Breast epithelium (tissue), 4 donors: ENCODE measurements at regions not wholly inside any gene's neighbourhood (a gene's known extent, or its start where the extent isn't known, plus 50 kb on each side); places are given as distances from the start of the nearest gene placed in this dataset.

Experiments used
- DNase-seq, 2 donors: peaks; one replicate each; pipeline ENCODE4 v3.0.0-alpha.2; 2019; ENCODE audit warnings: low spot score in 2 of 2
- H3K27ac ChIP-seq, 2 donors: fragments of 200-600 bp; sonication (generic) in 1 of 2; one replicate each; pipeline ENCODE4 v1.5.1; 2016 to 2019; ENCODE audit warnings: mild to moderate bottlenecking in 1 of 2
- H3K27me3 ChIP-seq, 2 donors: fragments of 200-600 bp; sonication (generic) in 1 of 2; one replicate each; pipeline versions ENCODE4 v1.5.1 to v1.6.0; 2017 to 2019; ENCODE audit warnings: control low read depth in 1 of 2, mild to moderate bottlenecking in 1 of 2
- H3K36me3 ChIP-seq: fragments of 200-600 bp; one replicate; pipeline ENCODE4 v1.5.1; 2019
- H3K4me1 ChIP-seq, 2 donors: fragments of 200-600 bp; sonication (generic); one replicate each; pipeline ENCODE4 v1.5.1; 2016 to 2019; ENCODE audit warnings: control low read depth in 1 of 2
- H3K4me3 ChIP-seq, 3 donors: fragments of 200-600 bp; sonication (generic); 1 replicate in 2 of 3; 2 replicates in 1 of 3; pipeline ENCODE4 v1.5.1; 2016 to 2019; ENCODE audit warnings: mild to moderate bottlenecking in 3 of 3, moderate library complexity in 2 of 3
- H3K9me3 ChIP-seq, 2 donors: fragments of 200-600 bp; sonication (generic) in 1 of 2; one replicate each; pipeline ENCODE4 v1.5.1; 2016 to 2019; ENCODE audit warnings: control low read depth in 1 of 2
- CTCF ChIP-seq, 3 donors: fragments of 450-650 bp; IDR thresholded peaks; one replicate each; pipeline ENCODE4 v1.5.1; 2016 to 2017; ENCODE audit warnings: antibody characterized with exemption in 3 of 3, mild to moderate bottlenecking in 3 of 3, moderate library complexity in 3 of 3
- POLR2A ChIP-seq: fragments of 450-650 bp; IDR thresholded peaks from one replicate; pipeline ENCODE4 v1.6.1; 2016; ENCODE audit warnings: antibody characterized with exemption, mild to moderate bottlenecking, moderate library complexity
- POLR2AphosphoS5 ChIP-seq, 3 donors: sonication (generic); formaldehyde crosslinking; IDR thresholded peaks; one replicate each; pipeline ENCODE4 v1.6.1; 2017; ENCODE audit warnings: antibody characterized with exemption in 3 of 3
- intact Hi-C: fragments of 100-400 bp; cut with DNase I; formaldehyde crosslinking; loops from one replicate; pipeline ENCODE4 v1.15.1; 2023; ENCODE audit warnings: low total_unique reads

- no peak for TF ChIP-seq CTCF (IDR thresholded peaks at IDR 0.05)
- TF ChIP-seq POLR2AphosphoS5 (IDR thresholded peaks at IDR 0.05): no peak
- no peak for TF ChIP-seq POLR2A
- intact Hi-C loops: no loop called here
- no peaks in the 10 kb centered on the region for H3K9me3 ChIP-seq
These were observed 119.8 kb upstream of the ALDH1A3 start for GRCh38 chr15:100759698-100760356.

GRCh38 chr15:100760357-100760903 lies 119.2 kb upstream of the ALDH1A3 start:
- TF ChIP-seq CTCF (IDR thresholded peaks at IDR 0.05) (no peak), POLR2AphosphoS5 (IDR thresholded peaks at IDR 0.05) (no peak), POLR2A (no peak)
- H3K27ac ChIP-seq: peak overlapping the region; percentile 6 to 62
- H3K36me3 ChIP-seq: no peaks in the 10 kb centered on the region
- intact Hi-C loops: no loop called here
- no peak overlapping the region for H3K4me3 ChIP-seq
- no peaks in the 10 kb centered on the region for H3K9me3 ChIP-seq
- H3K27me3 ChIP-seq: no peaks in the 10 kb centered on the region
- no peak for DNase-seq
- H3K4me1 ChIP-seq: peaks cover 0 to 5% of the 10 kb centered on the region in 2 donors

More at GRCh38 chr15:100759698-100760356, 119.8 kb upstream of the ALDH1A3 start:
- peaks cover 0 to 5% of the 10 kb centered on the region in 2 donors for H3K4me1 ChIP-seq
- H3K27ac ChIP-seq: peak overlapping the region; percentile 6 to 62
- no peak overlapping the region for H3K4me3 ChIP-seq
- no peak for DNase-seq
- no peaks in the 10 kb centered on the region for H3K36me3 ChIP-seq
- no peaks in the 10 kb centered on the region for H3K27me3 ChIP-seq

GRCh38 chr15:100761290-100761935 lies 118.2 kb upstream of the ALDH1A3 start:
- no peaks in the 10 kb centered on the region for H3K9me3 ChIP-seq
- H3K36me3 ChIP-seq: no peaks in the 10 kb centered on the region
- intact Hi-C loops: no loop called here
- peaks cover 0 to 5% of the 10 kb centered on the region in 2 donors for H3K4me1 ChIP-seq
- no peak for DNase-seq
- H3K4me3 ChIP-seq: no peak overlapping the region
- TF ChIP-seq CTCF (IDR thresholded peaks at IDR 0.05) (no peak), POLR2AphosphoS5 (IDR thresholded peaks at IDR 0.05) (no peak), POLR2A (no peak)
- H3K27me3 ChIP-seq: no peaks in the 10 kb centered on the region
- H3K27ac ChIP-seq: no peak overlapping the region

GRCh38 chr15:100762289-100762688 lies 117.3 kb upstream of the ALDH1A3 start:
- no peak overlapping the region for H3K27ac ChIP-seq
- peaks cover 0 to 5% of the 10 kb centered on the region in 2 donors for H3K4me1 ChIP-seq
- H3K4me3 ChIP-seq: no peak overlapping the region
- no peak for DNase-seq
- H3K27me3 ChIP-seq: no peaks in the 10 kb centered on the region
- intact Hi-C loops: no loop called here
- H3K36me3 ChIP-seq: no peaks in the 10 kb centered on the region
- TF ChIP-seq POLR2A (no peak), CTCF (IDR thresholded peaks at IDR 0.05) (no peak), POLR2AphosphoS5 (IDR thresholded peaks at IDR 0.05) (no peak)
- H3K9me3 ChIP-seq: no peaks in the 10 kb centered on the region
